ENCODE measurements at regions not wholly inside any gene's neighbourhood (a gene's known extent, or its start where the extent isn't known, plus 50 kb on each side); places are given as distances from the start of the nearest gene placed in this dataset.

- H3K27me3 Mint-ChIP-seq = no peaks in the 10 kb centered on the region
- ChIA-PET POLR2A (interaction anchor here (0.7 kb wide), 1 partner anchor 66 kb away, joined by 3 read pairs; no protein-coding TSS in a partner anchor), CTCF (interaction anchor here (1.0 kb wide), 1 partner anchor 219 kb away, joined by 3 read pairs; no protein-coding TSS in a partner anchor)
- no peak overlapping the region for H3K4me3 ChIP-seq (ENCODE audit: low read length)
- no peaks in the 10 kb centered on the region for H3K4me1 Mint-ChIP-seq (ENCODE audit: low read depth)
- ATAC-seq (ENCODE audit: poor library complexity) = no peak
- intact Hi-C loops (cut with DNase I, micrococcal nuclease) = no loop called here
- H3K36me3 ChIP-seq (ENCODE audit: insufficient read depth, low read length) = no peaks in the 10 kb centered on the region
- no peak overlapping the region for H3K27ac ChIP-seq (ENCODE audit: low read depth in 1 of 2, low read length in 2 of 2)
- H3K27ac Mint-ChIP-seq = no peak overlapping the region
- peaks cover 15% of the 10 kb centered on the region for H3K36me3 Mint-ChIP-seq (ENCODE audit: low read depth)
- no peaks in the 10 kb centered on the region for H3K9me3 Mint-ChIP-seq
- no peak for TF ChIP-seq CTCF (IDR thresholded peaks at IDR 0.05)
- no peaks in the 10 kb centered on the region for H3K4me1 ChIP-seq (ENCODE audit: insufficient read depth, low read length)
- peaks cover 0 to 3% of the 10 kb centered on the region in 2 experiments for H3K9me3 ChIP-seq (ENCODE audit: control insufficient read depth in 1 of 2, insufficient read depth in 1 of 2, low read length in 2 of 2)
- no peak overlapping the region for H3K4me3 Mint-ChIP-seq
- no peaks in the 10 kb centered on the region for H3K27me3 ChIP-seq (ENCODE audit: control insufficient read depth in 1 of 2, insufficient read depth in 2 of 2, low read length in 2 of 2)
- DNase-seq = no peak
Measured at GRCh38 chr6:131418441-131418840, 154.6 kb upstream of the ARG1 start.

- Histone ChIP-seq H3K4me3 (ENCODE audit: low read length) (no peak overlapping the region), H3K4me1 (ENCODE audit: insufficient read depth, low read length) (no peaks in the 10 kb centered on the region), H3K9me3 (ENCODE audit: control insufficient read depth in 1 of 2, insufficient read depth in 1 of 2, low read length in 2 of 2) (peaks cover 0 to 3% of the 10 kb centered on the region in 2 experiments), H3K36me3 (ENCODE audit: insufficient read depth, low read length) (no peaks in the 10 kb centered on the region), H3K27me3 (ENCODE audit: control insufficient read depth in 1 of 2, insufficient read depth in 2 of 2, low read length in 2 of 2) (no peaks in the 10 kb centered on the region), H3K27ac (ENCODE audit: low read depth in 1 of 2, low read length in 2 of 2) (no peak overlapping the region)
- no peak overlapping the region for H3K27ac Mint-ChIP-seq
- no peak for ATAC-seq (ENCODE audit: poor library complexity)
- POLR2A ChIA-PET = no interaction called here
- no peak for TF ChIP-seq CTCF (IDR thresholded peaks at IDR 0.05)
- H3K4me1 Mint-ChIP-seq (ENCODE audit: low read depth) = no peaks in the 10 kb centered on the region
- no peak overlapping the region for H3K4me3 Mint-ChIP-seq
- intact Hi-C loops (cut with DNase I, micrococcal nuclease) = no loop called here
- no peak for DNase-seq
- CTCF ChIA-PET = no interaction called here
- H3K27me3 Mint-ChIP-seq = no peaks in the 10 kb centered on the region
- no peaks in the 10 kb centered on the region for H3K9me3 Mint-ChIP-seq
- H3K36me3 Mint-ChIP-seq (ENCODE audit: low read depth) = peaks cover 15% of the 10 kb centered on the region
Measured at GRCh38 chr6:131419702-131420101, 153.3 kb upstream of the ARG1 start.

GRCh38 chr6:131424016-131424415 lies 149.0 kb upstream of the ARG1 start:
- no peaks in the 10 kb centered on the region for H3K36me3 ChIP-seq (ENCODE audit: insufficient read depth, low read length)
- H3K27me3 Mint-ChIP-seq = no peaks in the 10 kb centered on the region
- ATAC-seq (ENCODE audit: poor library complexity) (no peak), DNase-seq (no peak)
- H3K9me3 Mint-ChIP-seq = no peaks in the 10 kb centered on the region
- no peak for TF ChIP-seq CTCF (IDR thresholded peaks at IDR 0.05)
- H3K4me1 ChIP-seq (ENCODE audit: insufficient read depth, low read length) = peaks cover 2% of the 10 kb centered on the region
- peaks cover 37% of the 10 kb centered on the region for H3K36me3 Mint-ChIP-seq (ENCODE audit: low read depth)
- intact Hi-C loops (cut with DNase I, micrococcal nuclease) = no loop called here
- no peak overlapping the region for H3K4me3 ChIP-seq (ENCODE audit: low read length)
- no peak overlapping the region for H3K27ac ChIP-seq (ENCODE audit: low read depth in 1 of 2, low read length in 2 of 2)
- no peaks in the 10 kb centered on the region for H3K27me3 ChIP-seq (ENCODE audit: control insufficient read depth in 1 of 2, insufficient read depth in 2 of 2, low read length in 2 of 2)
- no peak overlapping the region for H3K4me3 Mint-ChIP-seq
- H3K27ac Mint-ChIP-seq = no peak overlapping the region
- POLR2A ChIA-PET = no interaction called here
- H3K9me3 ChIP-seq (ENCODE audit: control insufficient read depth in 1 of 2, insufficient read depth in 1 of 2, low read length in 2 of 2) = no peaks in the 10 kb centered on the region
- CTCF ChIA-PET = no interaction called here
- H3K4me1 Mint-ChIP-seq (ENCODE audit: low read depth) = peaks cover 20% of the 10 kb centered on the region

Data from CD4-positive, alpha-beta T cell (primary cell).